Activated naive CD4-positive, alpha-beta T cell treated with anti-CD3 and anti-CD28 coated beads, Interleukin-2, amount 50 U/mL, for 24 hours (primary cell): ENCODE measurements at regions not wholly inside any gene's neighbourhood (a gene's known extent, or its start where the extent isn't known, plus 50 kb on each side); places are given as distances from the start of the nearest gene placed in this dataset.
A peak's percentile ranks its signal among the peaks of the same experiment; 100 is the strongest.
"Not testable (repeated sequence)": the region's sequence is repeated elsewhere in the genome, so short reads cannot be mapped to it uniquely, and the experiment has no call there.

Experiments
- H3K27ac Mint-ChIP-seq: one replicate; pipeline ENCODE4 v1.8.0; 2021; ENCODE audit warnings: mild to moderate bottlenecking, mixed read lengths
- H3K27me3 Mint-ChIP-seq: one replicate; pipeline ENCODE4 v1.8.0; 2021; ENCODE audit warnings: mixed read lengths
- H3K36me3 Mint-ChIP-seq: one replicate; pipeline ENCODE4 v1.8.0; 2021; ENCODE audit warnings: mixed read lengths
- H3K4me1 Mint-ChIP-seq: one replicate; pipeline ENCODE4 v1.8.0; 2021; ENCODE audit warnings: mixed read lengths
- H3K4me3 Mint-ChIP-seq: one replicate; pipeline ENCODE4 v1.8.0; 2021; ENCODE audit warnings: mild to moderate bottlenecking, mixed read lengths
- H3K9me3 Mint-ChIP-seq: one replicate; pipeline ENCODE4 v1.8.0; 2021; ENCODE audit warnings: mixed read lengths

- H3K27me3 Mint-ChIP-seq, H3K9me3 Mint-ChIP-seq, H3K27ac Mint-ChIP-seq, H3K36me3 Mint-ChIP-seq, H3K4me1 Mint-ChIP-seq, H3K4me3 Mint-ChIP-seq: not testable (repeated sequence)
Measured at GRCh38 chr15:44841762-44842161, 105.4 kb downstream of the TRIM69 start.

GRCh38 chr15:44842883-44843282 lies 106.6 kb downstream of the TRIM69 start:
- H3K4me3 Mint-ChIP-seq, H3K9me3 Mint-ChIP-seq, H3K4me1 Mint-ChIP-seq, H3K36me3 Mint-ChIP-seq, H3K27me3 Mint-ChIP-seq, H3K27ac Mint-ChIP-seq: not testable (repeated sequence)

GRCh38 chr15:44844936-44845335 lies 108.6 kb downstream of the TRIM69 start:
- H3K36me3 Mint-ChIP-seq, H3K4me3 Mint-ChIP-seq, H3K27ac Mint-ChIP-seq, H3K4me1 Mint-ChIP-seq, H3K9me3 Mint-ChIP-seq, H3K27me3 Mint-ChIP-seq: not testable (repeated sequence)

- H3K36me3 Mint-ChIP-seq: not testable (repeated sequence)
Measured at GRCh38 chr15:44846156-44846555, 109.8 kb downstream of the TRIM69 start.

DNA sequence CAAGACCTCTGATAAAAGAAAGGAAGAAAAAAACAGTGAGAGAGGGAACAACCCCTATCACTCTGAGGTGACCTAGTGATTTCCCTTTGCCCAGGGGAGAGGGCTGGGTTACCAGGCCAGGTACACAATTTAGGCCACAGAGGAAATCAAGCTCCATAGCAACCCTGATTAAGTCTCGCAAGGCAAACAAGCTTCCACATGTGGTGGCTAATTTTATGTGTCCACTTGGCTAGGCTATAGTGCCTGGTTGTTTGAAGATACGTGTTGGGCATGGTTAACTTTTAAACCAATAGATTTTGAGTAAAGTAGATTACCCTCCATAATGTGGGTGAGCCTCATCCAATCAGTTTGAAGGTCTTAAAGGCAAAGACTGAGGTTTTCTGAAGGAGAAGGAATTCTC lies 108.9 kb upstream of the TERB2 start:
- not testable (repeated sequence) for H3K36me3 Mint-ChIP-seq, H3K4me1 Mint-ChIP-seq, H3K4me3 Mint-ChIP-seq, H3K27ac Mint-ChIP-seq, H3K9me3 Mint-ChIP-seq, H3K27me3 Mint-ChIP-seq

More at GRCh38 chr15:44846156-44846555, 109.8 kb downstream of the TRIM69 start:
- not testable (repeated sequence) for H3K27me3 Mint-ChIP-seq, H3K4me1 Mint-ChIP-seq, H3K9me3 Mint-ChIP-seq, H3K4me3 Mint-ChIP-seq, H3K27ac Mint-ChIP-seq

GRCh38 chr15:44848859-44849258 lies 107.6 kb upstream of the TERB2 start:
- not testable (repeated sequence) for H3K36me3 Mint-ChIP-seq, H3K27ac Mint-ChIP-seq, H3K9me3 Mint-ChIP-seq, H3K4me1 Mint-ChIP-seq, H3K4me3 Mint-ChIP-seq, H3K27me3 Mint-ChIP-seq

DNA sequence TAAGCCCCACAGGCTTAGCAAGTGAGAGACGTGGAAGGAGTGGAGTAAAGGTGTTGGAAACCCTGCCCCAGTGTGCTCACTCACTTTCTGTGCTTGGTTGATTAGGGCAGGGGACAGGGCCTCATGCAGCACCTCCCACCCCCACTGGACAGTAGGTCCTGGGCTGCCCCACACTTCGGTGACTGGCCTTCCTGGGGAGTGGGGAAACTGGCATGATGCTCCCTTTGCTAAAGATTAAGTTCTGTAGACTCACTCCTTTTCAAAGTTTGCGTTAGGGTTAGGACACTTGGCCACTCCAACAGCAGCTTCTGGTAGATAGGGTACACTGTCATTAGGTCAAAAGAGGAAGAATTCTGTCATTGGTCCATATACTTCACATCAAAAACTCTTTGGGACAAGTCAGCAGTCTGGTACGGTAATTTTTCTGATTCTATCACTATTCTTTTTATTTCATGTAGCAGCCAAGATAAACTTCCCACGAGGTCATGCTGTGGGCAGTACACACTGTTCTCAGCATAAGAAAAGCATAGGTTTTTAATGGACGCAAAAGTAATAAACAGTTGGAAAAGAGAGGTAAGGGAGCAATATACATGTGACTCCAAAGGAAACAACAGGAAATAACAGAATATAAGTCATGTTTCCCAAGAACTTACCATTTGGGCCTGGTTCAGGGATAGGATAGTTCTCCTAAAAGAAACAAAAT lies 106.6 kb upstream of the TERB2 start:
- not testable (repeated sequence) for H3K4me1 Mint-ChIP-seq, H3K4me3 Mint-ChIP-seq, H3K36me3 Mint-ChIP-seq, H3K9me3 Mint-ChIP-seq, H3K27me3 Mint-ChIP-seq, H3K27ac Mint-ChIP-seq

- not testable (repeated sequence) for H3K4me1 Mint-ChIP-seq, H3K36me3 Mint-ChIP-seq, H3K27me3 Mint-ChIP-seq, H3K9me3 Mint-ChIP-seq
- H3K4me3 Mint-ChIP-seq: peak overlapping the region; percentile 15
- peak overlapping the region; percentile 30 for H3K27ac Mint-ChIP-seq
Measured at GRCh38 chr15:44853304-44853950, 103.1 kb upstream of the TERB2 start.

DNA sequence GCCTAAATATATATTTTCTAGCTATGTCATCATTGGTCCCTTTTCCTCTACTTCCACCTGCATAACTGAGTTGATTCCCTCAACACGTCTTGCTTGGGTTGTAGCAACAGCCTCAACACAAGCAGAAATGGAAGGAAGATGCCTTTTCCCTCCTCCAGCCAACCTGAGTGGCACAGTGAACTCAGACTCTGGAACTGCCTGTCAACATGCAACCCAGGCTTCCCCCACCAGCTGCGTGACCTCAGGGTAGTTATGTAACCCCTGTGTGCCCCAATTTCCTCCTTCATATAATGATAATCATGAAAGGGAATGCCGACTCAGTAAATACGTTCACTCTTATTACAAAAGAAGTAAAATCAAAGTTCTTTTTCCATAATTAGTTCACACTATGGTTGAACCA lies 101.8 kb upstream of the TERB2 start:
- not testable (repeated sequence) for H3K4me3 Mint-ChIP-seq, H3K27ac Mint-ChIP-seq, H3K4me1 Mint-ChIP-seq, H3K9me3 Mint-ChIP-seq, H3K27me3 Mint-ChIP-seq, H3K36me3 Mint-ChIP-seq

DNA sequence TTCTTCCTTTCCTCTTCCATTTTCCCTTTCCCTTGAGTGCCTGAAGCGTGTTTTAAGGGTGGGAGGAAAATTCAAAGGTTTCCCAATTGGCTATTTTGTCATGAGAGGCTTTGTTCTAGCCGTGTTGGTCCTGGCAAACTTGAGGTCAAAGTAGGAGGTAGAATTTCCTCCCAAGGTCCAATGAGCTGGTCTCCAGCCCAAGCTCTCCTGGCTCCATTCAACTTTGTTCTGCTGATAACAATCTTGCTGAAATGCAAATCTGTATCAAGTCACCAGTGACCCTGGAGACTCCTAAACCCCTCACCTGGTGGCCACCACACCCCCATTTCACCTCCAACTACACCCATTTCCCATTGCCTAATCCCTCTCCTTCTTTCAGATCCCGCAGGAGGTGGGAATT lies 100.2 kb upstream of the TERB2 start:
- H3K36me3 Mint-ChIP-seq, H3K9me3 Mint-ChIP-seq, H3K27ac Mint-ChIP-seq, H3K4me3 Mint-ChIP-seq, H3K4me1 Mint-ChIP-seq, H3K27me3 Mint-ChIP-seq: not testable (repeated sequence)

DNA sequence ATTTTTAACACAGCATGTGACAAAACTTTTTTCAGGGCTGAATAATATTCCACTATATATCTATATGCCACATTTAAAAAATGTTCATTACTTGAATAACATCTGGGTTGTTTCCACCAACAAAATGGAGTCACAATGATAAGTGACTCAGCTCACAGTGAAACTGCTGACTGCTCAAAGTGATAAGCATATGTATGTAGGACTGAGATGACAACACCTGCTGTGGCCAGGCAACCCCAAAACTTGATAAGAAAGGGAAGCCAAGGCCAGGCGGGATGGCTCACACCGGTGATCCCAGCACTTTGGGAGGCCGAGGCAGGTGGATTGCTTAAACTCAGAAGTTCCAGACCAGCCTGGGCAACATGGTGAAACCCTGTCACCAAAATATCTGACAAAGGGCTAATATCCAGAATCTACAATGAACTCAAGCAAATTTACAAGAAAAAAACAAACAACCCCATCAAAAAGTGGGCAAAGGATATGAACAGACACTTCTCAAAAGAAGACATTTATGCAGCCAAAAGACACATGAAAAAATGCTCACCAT lies 99.2 kb upstream of the TERB2 start:
- H3K27ac Mint-ChIP-seq, H3K4me3 Mint-ChIP-seq, H3K27me3 Mint-ChIP-seq, H3K4me1 Mint-ChIP-seq, H3K36me3 Mint-ChIP-seq, H3K9me3 Mint-ChIP-seq: not testable (repeated sequence)

GRCh38 chr15:44859088-44859487 lies 97.4 kb upstream of the TERB2 start:
- not testable (repeated sequence) for H3K36me3 Mint-ChIP-seq, H3K9me3 Mint-ChIP-seq, H3K27ac Mint-ChIP-seq, H3K4me3 Mint-ChIP-seq, H3K4me1 Mint-ChIP-seq, H3K27me3 Mint-ChIP-seq

DNA sequence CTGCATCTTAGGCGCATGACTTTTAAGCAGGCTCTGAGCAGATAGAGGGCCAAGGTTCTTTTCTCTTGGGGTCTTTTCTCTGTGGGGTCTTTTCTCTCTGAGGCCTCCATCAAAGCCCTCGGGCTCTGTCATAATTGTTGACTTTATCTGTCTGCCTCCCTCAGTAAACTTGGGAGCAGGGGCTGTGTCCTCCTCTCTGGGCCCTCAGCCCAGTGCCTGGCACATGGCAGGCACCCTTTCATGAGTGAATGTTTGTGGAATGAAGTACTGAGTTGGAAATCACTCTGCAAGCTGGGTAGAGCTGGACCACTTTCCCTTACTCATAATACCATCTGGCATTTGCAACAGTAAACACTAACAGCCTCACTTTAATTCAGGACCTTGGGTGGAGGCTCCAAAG lies 96.3 kb upstream of the TERB2 start:
- H3K9me3 Mint-ChIP-seq, H3K4me1 Mint-ChIP-seq, H3K4me3 Mint-ChIP-seq, H3K36me3 Mint-ChIP-seq, H3K27ac Mint-ChIP-seq, H3K27me3 Mint-ChIP-seq: not testable (repeated sequence)

- no peaks in the 10 kb centered on the region for H3K27me3 Mint-ChIP-seq
- no peak overlapping the region for H3K27ac Mint-ChIP-seq
- H3K4me1 Mint-ChIP-seq: no peaks in the 10 kb centered on the region
- H3K36me3 Mint-ChIP-seq: peaks cover 2% of the 10 kb centered on the region
- no peak overlapping the region for H3K4me3 Mint-ChIP-seq
- no peaks in the 10 kb centered on the region for H3K9me3 Mint-ChIP-seq
Measured at GRCh38 chr15:44861439-44861910, 95.0 kb upstream of the TERB2 start.

GRCh38 chr15:44861917-44862316 lies 94.6 kb upstream of the TERB2 start:
- Mint-ChIP-seq H3K27ac (no peak overlapping the region), H3K4me1 (no peaks in the 10 kb centered on the region), H3K27me3 (no peaks in the 10 kb centered on the region), H3K36me3 (peaks cover 2% of the 10 kb centered on the region), H3K9me3 (no peaks in the 10 kb centered on the region), H3K4me3 (no peak overlapping the region)

DNA sequence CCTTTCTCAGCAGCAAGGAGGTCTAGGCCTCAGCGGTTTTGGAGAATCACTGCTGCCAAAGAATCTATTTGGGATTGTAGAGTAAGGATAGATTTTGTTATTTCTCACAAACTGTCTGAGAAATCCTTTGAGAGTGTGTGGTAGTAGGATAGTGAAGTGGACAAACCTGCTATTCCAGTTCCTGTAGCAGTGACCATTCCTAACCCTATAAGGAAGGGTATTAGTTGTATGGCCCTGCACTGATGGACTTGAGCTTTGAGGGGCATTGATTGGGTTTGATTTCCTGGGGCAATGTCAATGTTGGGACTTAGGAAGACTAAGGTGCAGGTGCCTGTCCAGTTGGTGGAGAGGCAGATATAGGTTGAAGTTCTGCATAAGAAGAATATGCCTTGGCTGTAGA lies 93.6 kb upstream of the TERB2 start:
- not testable (repeated sequence) for H3K27ac Mint-ChIP-seq, H3K9me3 Mint-ChIP-seq, H3K4me3 Mint-ChIP-seq, H3K4me1 Mint-ChIP-seq, H3K36me3 Mint-ChIP-seq, H3K27me3 Mint-ChIP-seq

GRCh38 chr15:44868100-44868499 lies 88.4 kb upstream of the TERB2 start:
- H3K4me3 Mint-ChIP-seq, H3K9me3 Mint-ChIP-seq, H3K36me3 Mint-ChIP-seq, H3K4me1 Mint-ChIP-seq, H3K27me3 Mint-ChIP-seq, H3K27ac Mint-ChIP-seq: not testable (repeated sequence)
